ENCODE measurements at regions not wholly inside any gene's neighbourhood (a gene's known extent, or its start where the extent isn't known, plus 50 kb on each side); places are given as distances from the start of the nearest gene placed in this dataset.

- TF ChIP-seq THYN1 (CRISPR knock-in tag; IDR thresholded peaks at IDR 0.05; ENCODE audit: borderline replicate concordance, low read depth) = no peak
- no peak for TF ChIP-seq CEBPB (IDR thresholded peaks at IDR 0.05; ENCODE audit: borderline replicate concordance, low read depth, low read length)
- TF ChIP-seq MAFF (IDR thresholded peaks at IDR 0.05; ENCODE audit: low read depth, low read length) = no peak
- TF ChIP-seq E2F1 (CRISPR knock-in tag; IDR thresholded peaks at IDR 0.05) = no peak
These were observed 631.8 kb upstream of the KLF12 start for GRCh38 chr13:74765955-74766354.
